ENCODE measurements at regions not wholly inside any gene's neighbourhood (a gene's known extent, or its start where the extent isn't known, plus 50 kb on each side); places are given as distances from the start of the nearest gene placed in this dataset.
"Not testable (repeated sequence)": the region's sequence is repeated elsewhere in the genome, so short reads cannot be mapped to it uniquely, and the experiment has no call there.

- DNase-seq, result no peak
These were observed 90.1 kb downstream of the SREK1 start for GRCh38 chr5:66234241-66234640.

GRCh38 chr5:66238435-66238834, 94.3 kb downstream of the SREK1 start:
- no peak for DNase-seq

- DNase-seq, result no peak
These were observed 94.9 kb downstream of the SREK1 start for GRCh38 chr5:66239034-66239433.

- no peak for DNase-seq
These were observed 97.2 kb downstream of the SREK1 start for GRCh38 chr5:66241136-66241825.

GRCh38 chr5:66242050-66242715, 98.1 kb downstream of the SREK1 start:
- DNase-seq, result no peak

- no peak for DNase-seq
These were observed 102.5 kb downstream of the SREK1 start for GRCh38 chr5:66246608-66247007.

GRCh38 chr5:66247176-66247960, 103.3 kb downstream of the SREK1 start:
- no peak for DNase-seq

- DNase-seq, result no peak
These were observed 104.8 kb downstream of the SREK1 start for GRCh38 chr5:66248874-66249273.

GRCh38 chr5:66249920-66250319, 105.8 kb downstream of the SREK1 start:
- DNase-seq, result no peak

- DNase-seq, result no peak
These were observed 108.7 kb downstream of the SREK1 start for GRCh38 chr5:66252849-66253248.

GRCh38 chr5:66255714-66256113, 111.6 kb downstream of the SREK1 start:
- no peak for DNase-seq

- no peak for DNase-seq
These were observed 129.0 kb downstream of the SREK1 start for GRCh38 chr5:66273121-66273520.

GRCh38 chr5:66276986-66277385, 132.9 kb downstream of the SREK1 start:
- no peak for DNase-seq

GRCh38 chr5:66277981-66278380, 133.9 kb downstream of the SREK1 start:
- no peak for DNase-seq

GRCh38 chr5:66281294-66281693, 137.2 kb downstream of the SREK1 start:
- DNase-seq, result no peak

- no peak for DNase-seq
These were observed 140.7 kb downstream of the SREK1 start for GRCh38 chr5:66284588-66285342.

- no peak for DNase-seq
These were observed 141.3 kb downstream of the SREK1 start for GRCh38 chr5:66285343-66285922.

GRCh38 chr5:66291771-66292170, 147.7 kb downstream of the SREK1 start:
- DNase-seq, result no peak

GRCh38 chr5:66293851-66294250, 149.8 kb downstream of the SREK1 start:
- DNase-seq, result not testable (repeated sequence)

GRCh38 chr5:66299463-66299862, 155.4 kb downstream of the SREK1 start:
- DNase-seq, result no peak

- DNase-seq, result no peak
These were observed 158.2 kb downstream of the SREK1 start for GRCh38 chr5:66302344-66302743.
